PC-3 (cell line): ENCODE measurements at regions not wholly inside any gene's neighbourhood (a gene's known extent, or its start where the extent isn't known, plus 50 kb on each side); places are given as distances from the start of the nearest gene placed in this dataset.

Experiments
- ATAC-seq: fragments of 200-7000 bp; cut with Tn5 transposase; 2 replicates; pipeline ENCODE4 v1.9.1; 2020; ENCODE audit warnings: mild to moderate bottlenecking, moderate library complexity
- BruUV-seq: library from RNA; stranded (reverse); fragments of 400-500 nt; replicated peaks from 2 replicates; lab custom pipeline; 2021; lab: Mats Ljungman, UMichigan
- CTCF ChIA-PET: fragments of 300-600 bp; sonication (Branson Sonifier 250); formaldehyde crosslinking; loops from one replicate; lab custom pipeline; 2022; ENCODE audit warnings: antibody characterized with exemption; lab: Charles Lee
- POLR2A ChIA-PET: fragments of 300-600 bp; sonication (Branson Sonifier 250); formaldehyde crosslinking; loops from one replicate; lab custom pipeline; 2022; ENCODE audit warnings: antibody characterized with exemption; ENCODE audit not compliant: unreplicated experiment; lab: Charles Lee
- DNase-seq: peaks from one replicate; pipeline ENCODE4 v3.0.0-alpha.2; 2015
- H2AFZ ChIP-seq: fragments of 300-600 bp; sonication (generic); 2 replicates; pipeline ENCODE4 v1.6.0; 2016; ENCODE audit warnings: antibody characterized with exemption, low read length
- H3F3A ChIP-seq: fragments of 300-600 bp; sonication (generic); one replicate; pipeline ENCODE4 v1.6.0; 2017; ENCODE audit warnings: antibody characterized with exemption, low read length, control low read depth, mild to moderate bottlenecking; ENCODE audit not compliant: unreplicated experiment
- H3K27ac ChIP-seq: fragments of 300-600 bp; sonication (generic); 2 replicates; pipeline ENCODE4 v1.5.1; 2016; ENCODE audit warnings: mild to moderate bottlenecking, low read length
- H3K27me3 ChIP-seq: fragments of 300-600 bp; sonication (generic); 2 replicates; pipeline ENCODE4 v1.6.1; 2016; ENCODE audit warnings: low read length, mixed read lengths
- H3K36me3 ChIP-seq: fragments of 300-600 bp; sonication (generic); 2 replicates; pipeline ENCODE4 v1.6.1; 2016; ENCODE audit warnings: low read depth, mixed run types, low read length, mixed read lengths
- H3K4me1 ChIP-seq: fragments of 300-600 bp; sonication (generic); 2 replicates; pipeline ENCODE4 v1.5.1; 2016; ENCODE audit warnings: low read length; ENCODE audit not compliant: insufficient read depth
- H3K4me2 ChIP-seq: fragments of 300-600 bp; sonication (generic); 2 replicates; pipeline ENCODE4 v1.6.0; 2016; ENCODE audit warnings: low read length
- H3K4me3 ChIP-seq: fragments of 300-600 bp; sonication (generic); 2 replicates; pipeline ENCODE4 v1.5.1; 2016; ENCODE audit warnings: mild to moderate bottlenecking, low read length, mixed read lengths
- H3K79me2 ChIP-seq: fragments of 300-600 bp; sonication (generic); 2 replicates; pipeline ENCODE4 v1.6.1; 2017; ENCODE audit warnings: low read length, mixed read lengths
- H3K9ac ChIP-seq: fragments of 300-600 bp; sonication (generic); 2 replicates; pipeline ENCODE4 v1.6.0; 2016; ENCODE audit warnings: mild to moderate bottlenecking, low read length
- H3K9me2 ChIP-seq: fragments of 300-600 bp; sonication (generic); replicated peaks from 2 replicates; pipeline ENCODE4 v1.6.1; 2016; ENCODE audit warnings: mixed run types, low read length, mixed read lengths
- H3K9me3 ChIP-seq: fragments of 300-600 bp; sonication (generic); 2 replicates; pipeline ENCODE4 v1.6.1; 2016; ENCODE audit warnings: low read length, mixed read lengths
- H4K20me1 ChIP-seq: fragments of 300-600 bp; sonication (generic); 2 replicates; pipeline ENCODE4 v1.6.1; 2016; ENCODE audit warnings: low read length, mixed read lengths
- EZH2 ChIP-seq: fragments of 300-600 bp; sonication (generic); IDR thresholded peaks from one replicate; pipeline ENCODE4 v1.6.1; 2017; ENCODE audit warnings: antibody characterized with exemption, mild to moderate bottlenecking, low read length; ENCODE audit not compliant: unreplicated experiment
- EZH2phosphoT487 ChIP-seq: fragments of 300-600 bp; sonication (generic); IDR thresholded peaks from 2 replicates; pipeline ENCODE4 v1.6.1; 2018; ENCODE audit warnings: mild to moderate bottlenecking, antibody characterized with exemption, low read length, borderline replicate concordance
- intact Hi-C: fragments of 100-400 bp; cut with micrococcal nuclease; formaldehyde crosslinking; loops from 2 replicates; pipeline ENCODE4 v1.9.0; 2023
- TF ChIP-seq, protein P1 (sequence below): fragments of 300-600 bp; sonication (generic); conservative IDR thresholded peaks from 2 replicates; pipeline ENCODE4 v1.5.1; 2017; ENCODE audit warnings: antibody characterized with exemption, low read depth, mild to moderate bottlenecking, low read length

DNA sequence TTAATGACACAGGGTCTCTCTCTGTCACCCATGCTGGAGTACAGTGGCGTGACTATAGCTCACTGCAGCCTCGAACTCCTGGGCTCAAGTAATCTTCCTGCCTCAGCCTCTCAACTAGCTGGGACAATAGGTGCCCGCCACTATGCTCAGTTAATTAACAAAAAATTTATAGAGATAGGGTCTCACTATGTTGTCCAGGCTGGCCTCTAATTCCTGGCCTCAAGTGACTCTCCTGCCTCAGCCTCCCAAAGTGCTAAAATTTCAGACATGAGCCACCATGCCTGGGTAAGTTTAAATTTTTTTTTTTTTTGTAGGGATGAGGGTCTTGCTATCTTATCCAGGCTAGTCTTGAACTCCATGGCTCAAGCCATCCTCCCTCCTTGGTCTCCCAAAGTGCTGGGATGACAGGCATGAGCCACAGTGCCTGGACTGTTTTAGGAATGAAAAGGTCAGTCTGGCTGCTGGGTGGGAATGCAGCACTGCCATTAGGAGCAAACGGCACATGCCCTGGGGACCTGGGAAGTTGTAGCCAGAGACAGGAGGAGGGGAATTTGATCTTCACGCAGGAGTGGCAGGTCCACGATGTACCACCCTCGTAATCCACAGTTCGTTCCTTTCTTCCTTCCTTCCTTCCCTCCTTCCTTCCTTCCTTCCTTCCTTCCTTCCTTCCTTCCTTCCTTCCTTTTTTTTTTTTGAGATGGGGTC is 106.7 kb downstream of the HAPSTR1 start:
- BruUV-seq, result no TSS peak
- DNase-seq, result no peak
- intact Hi-C loops, result no loop called here

DNA sequence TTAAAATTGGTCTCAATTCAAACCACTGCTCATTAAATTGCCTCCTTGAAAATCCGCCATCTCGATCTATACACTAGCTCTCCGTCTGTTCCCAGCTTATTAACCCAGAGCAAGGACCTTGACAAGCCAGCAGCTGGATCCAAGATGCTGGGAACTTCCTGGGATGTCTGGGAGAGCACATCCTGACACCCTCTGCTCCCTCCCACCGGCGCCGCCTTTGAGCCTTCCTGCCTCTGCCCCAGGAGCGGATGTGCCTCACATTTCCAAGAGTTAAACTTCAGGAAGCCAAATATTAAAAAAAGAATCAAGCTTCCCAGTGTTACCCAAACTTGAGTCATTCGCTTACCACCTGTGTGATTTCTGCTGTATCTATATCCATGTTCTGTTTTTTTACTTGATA is 107.9 kb downstream of the HAPSTR1 start:
- ChIA-PET POLR2A (no interaction called here), CTCF (no interaction called here)
- H3K27me3 ChIP-seq, result peaks cover 34% of the 10 kb centered on the region; the same call in 1 of the 2 replicates
- H3K9me3 ChIP-seq, result no peaks in the 10 kb centered on the region
- H3K36me3 ChIP-seq, result no peaks in the 10 kb centered on the region
- ATAC-seq (no peak), DNase-seq (no peak)
- TF ChIP-seq, protein P1, sequence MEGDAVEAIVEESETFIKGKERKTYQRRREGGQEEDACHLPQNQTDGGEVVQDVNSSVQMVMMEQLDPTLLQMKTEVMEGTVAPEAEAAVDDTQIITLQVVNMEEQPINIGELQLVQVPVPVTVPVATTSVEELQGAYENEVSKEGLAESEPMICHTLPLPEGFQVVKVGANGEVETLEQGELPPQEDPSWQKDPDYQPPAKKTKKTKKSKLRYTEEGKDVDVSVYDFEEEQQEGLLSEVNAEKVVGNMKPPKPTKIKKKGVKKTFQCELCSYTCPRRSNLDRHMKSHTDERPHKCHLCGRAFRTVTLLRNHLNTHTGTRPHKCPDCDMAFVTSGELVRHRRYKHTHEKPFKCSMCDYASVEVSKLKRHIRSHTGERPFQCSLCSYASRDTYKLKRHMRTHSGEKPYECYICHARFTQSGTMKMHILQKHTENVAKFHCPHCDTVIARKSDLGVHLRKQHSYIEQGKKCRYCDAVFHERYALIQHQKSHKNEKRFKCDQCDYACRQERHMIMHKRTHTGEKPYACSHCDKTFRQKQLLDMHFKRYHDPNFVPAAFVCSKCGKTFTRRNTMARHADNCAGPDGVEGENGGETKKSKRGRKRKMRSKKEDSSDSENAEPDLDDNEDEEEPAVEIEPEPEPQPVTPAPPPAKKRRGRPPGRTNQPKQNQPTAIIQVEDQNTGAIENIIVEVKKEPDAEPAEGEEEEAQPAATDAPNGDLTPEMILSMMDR, result no peak
- TF ChIP-seq EZH2 (no peak), EZH2phosphoT487 (no peak)
- no peak overlapping the region for H2AFZ ChIP-seq
- no peak overlapping the region for H3K9ac ChIP-seq
- H3K79me2 ChIP-seq, result no peaks in the 10 kb centered on the region
- no TSS peak for BruUV-seq
- no peak overlapping the region for H3K27ac ChIP-seq
- intact Hi-C loops, result no loop called here
- no peaks in the 10 kb centered on the region for H3K9me2 ChIP-seq
- no peak overlapping the region for H3K4me3 ChIP-seq
- H4K20me1 ChIP-seq, result no peaks in the 10 kb centered on the region
- no peaks in the 10 kb centered on the region for H3K4me1 ChIP-seq
- H3F3A ChIP-seq, result no peaks in the 10 kb centered on the region
- no peak overlapping the region for H3K4me2 ChIP-seq

More for the DNA sequence above, 106.7 kb downstream of the HAPSTR1 start:
- H3F3A ChIP-seq, result no peaks in the 10 kb centered on the region
- no peaks in the 10 kb centered on the region for H3K79me2 ChIP-seq
- POLR2A ChIA-PET, result no interaction called here
- no peak overlapping the region for H3K4me3 ChIP-seq
- no peak overlapping the region for H3K27ac ChIP-seq
- H3K9me2 ChIP-seq, result no peaks in the 10 kb centered on the region
- CTCF ChIA-PET, result no interaction called here
- ATAC-seq, result no peak
- H2AFZ ChIP-seq, result no peak overlapping the region
- H3K4me1 ChIP-seq, result no peaks in the 10 kb centered on the region
- no peaks in the 10 kb centered on the region for H4K20me1 ChIP-seq
- H3K4me2 ChIP-seq, result no peak overlapping the region
- no peaks in the 10 kb centered on the region for H3K9me3 ChIP-seq
- peaks cover 24% of the 10 kb centered on the region; the same call in 1 of the 2 replicates for H3K27me3 ChIP-seq
- H3K36me3 ChIP-seq, result no peaks in the 10 kb centered on the region
- no peak overlapping the region for H3K9ac ChIP-seq
- TF ChIP-seq EZH2 (no peak), EZH2phosphoT487 (no peak)
- TF ChIP-seq, protein P1, result no peak

DNA sequence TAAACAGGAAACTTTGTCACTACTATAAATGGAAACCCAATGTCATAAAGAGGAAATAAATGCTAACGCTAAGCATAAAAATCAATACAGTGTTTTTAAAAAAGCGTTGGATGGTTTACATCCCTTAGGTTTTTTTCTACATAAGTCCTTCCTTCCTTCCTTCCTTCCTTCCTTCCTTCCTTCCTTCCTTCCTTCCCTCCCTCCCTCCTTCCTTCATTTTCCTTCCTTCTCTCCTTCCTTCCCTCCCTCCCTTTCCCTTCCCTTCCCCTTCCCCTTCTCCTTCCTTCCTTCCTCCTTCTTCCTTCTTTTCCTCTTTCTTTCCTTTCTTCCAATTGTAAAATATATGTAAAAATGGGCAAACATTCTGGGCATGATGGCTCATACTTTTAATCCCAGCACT is 108.3 kb downstream of the HAPSTR1 start:
- ATAC-seq (no peak), DNase-seq (no peak)
- Histone ChIP-seq H4K20me1 (no peaks in the 10 kb centered on the region), H3K9me2 (no peaks in the 10 kb centered on the region), H3F3A (no peaks in the 10 kb centered on the region), H3K4me3 (no peak overlapping the region), H3K27ac (no peak overlapping the region), H2AFZ (no peak overlapping the region), H3K9ac (no peak overlapping the region), H3K79me2 (no peaks in the 10 kb centered on the region), H3K36me3 (no peaks in the 10 kb centered on the region), H3K9me3 (no peaks in the 10 kb centered on the region), H3K27me3 (peaks cover 34% of the 10 kb centered on the region; the same call in 1 of the 2 replicates), H3K4me2 (no peak overlapping the region), H3K4me1 (no peaks in the 10 kb centered on the region)
- TF ChIP-seq EZH2phosphoT487 (no peak), EZH2 (no peak)
- TF ChIP-seq, protein P1, result no peak
- ChIA-PET POLR2A (no interaction called here), CTCF (no interaction called here)
- no TSS peak for BruUV-seq
- intact Hi-C loops, result no loop called here
